GM18517 (cell line): ENCODE measurements at regions not wholly inside any gene's neighbourhood (a gene's known extent, or its start where the extent isn't known, plus 50 kb on each side); places are given as distances from the start of the nearest gene placed in this dataset.

Experiments used
- ATAC-seq: cut with Tn5 transposase; IDR thresholded peaks from one replicate; pipeline ENCODE4 v1.9.1; 2021; ENCODE audit warnings: mild to moderate bottlenecking, moderate library complexity; ENCODE audit not compliant: unreplicated experiment

DNA sequence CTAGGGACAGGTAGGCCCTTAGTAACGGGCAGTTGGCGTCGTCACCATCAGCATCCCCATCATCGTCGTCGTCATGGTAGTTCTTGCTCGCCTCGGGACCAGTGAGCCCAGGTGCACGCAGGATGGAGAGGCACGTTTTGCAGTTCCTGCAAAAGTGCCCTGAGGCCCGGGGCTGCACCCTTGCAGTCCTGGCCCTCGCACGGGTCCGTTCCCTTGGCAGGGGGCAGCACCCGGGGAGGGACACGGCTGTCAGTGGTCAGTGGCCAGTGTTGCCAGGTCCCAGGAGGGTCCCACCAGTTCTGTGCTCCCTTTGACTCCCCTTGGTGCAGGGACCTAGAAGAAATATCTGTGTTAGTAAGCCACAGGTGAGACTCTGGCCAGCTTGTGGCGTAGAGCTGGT, 243.9 kb upstream of the CIBAR2 start:
- ATAC-seq, result no peak

- no peak for ATAC-seq
Observed at GRCh38 chr16:85357323-85357722, 245.1 kb upstream of the CIBAR2 start.

DNA sequence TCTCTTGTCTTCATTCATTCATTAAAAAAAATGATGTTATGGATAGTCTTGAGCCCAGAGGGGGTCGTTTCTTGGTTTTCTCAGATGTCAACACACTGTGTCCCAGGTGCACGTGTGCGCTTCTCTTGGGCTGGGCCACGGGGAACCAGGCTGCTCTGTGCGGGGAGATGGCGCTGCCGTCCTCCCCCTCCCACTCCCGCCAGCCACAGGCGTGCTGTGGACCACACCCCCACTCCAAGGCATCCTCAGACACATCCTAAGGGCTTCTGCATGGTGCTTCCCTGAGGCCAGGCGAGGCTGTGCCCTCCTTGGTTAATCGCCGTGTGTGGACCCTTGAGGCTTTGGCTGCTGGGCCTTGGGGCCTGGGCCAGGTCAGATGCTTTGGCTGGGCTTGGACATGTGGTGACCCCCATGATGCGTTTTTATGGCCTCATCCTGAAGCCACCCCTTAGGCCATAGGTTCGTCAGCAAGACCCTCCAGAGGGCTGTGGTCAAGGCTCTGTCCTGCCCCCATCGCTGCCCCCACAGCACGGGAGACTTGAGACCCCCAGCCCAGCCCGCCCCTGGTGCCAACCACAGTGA, 245.7 kb upstream of the CIBAR2 start:
- no peak for ATAC-seq

- no peak for ATAC-seq
Observed at GRCh38 chr16:85358704-85359146, 246.5 kb upstream of the CIBAR2 start.

- ATAC-seq, result no peak
Observed at GRCh38 chr16:85359147-85359822, 247.0 kb upstream of the CIBAR2 start.

- ATAC-seq, result no peak
Observed at GRCh38 chr16:85360323-85361277, 248.3 kb upstream of the CIBAR2 start.

DNA sequence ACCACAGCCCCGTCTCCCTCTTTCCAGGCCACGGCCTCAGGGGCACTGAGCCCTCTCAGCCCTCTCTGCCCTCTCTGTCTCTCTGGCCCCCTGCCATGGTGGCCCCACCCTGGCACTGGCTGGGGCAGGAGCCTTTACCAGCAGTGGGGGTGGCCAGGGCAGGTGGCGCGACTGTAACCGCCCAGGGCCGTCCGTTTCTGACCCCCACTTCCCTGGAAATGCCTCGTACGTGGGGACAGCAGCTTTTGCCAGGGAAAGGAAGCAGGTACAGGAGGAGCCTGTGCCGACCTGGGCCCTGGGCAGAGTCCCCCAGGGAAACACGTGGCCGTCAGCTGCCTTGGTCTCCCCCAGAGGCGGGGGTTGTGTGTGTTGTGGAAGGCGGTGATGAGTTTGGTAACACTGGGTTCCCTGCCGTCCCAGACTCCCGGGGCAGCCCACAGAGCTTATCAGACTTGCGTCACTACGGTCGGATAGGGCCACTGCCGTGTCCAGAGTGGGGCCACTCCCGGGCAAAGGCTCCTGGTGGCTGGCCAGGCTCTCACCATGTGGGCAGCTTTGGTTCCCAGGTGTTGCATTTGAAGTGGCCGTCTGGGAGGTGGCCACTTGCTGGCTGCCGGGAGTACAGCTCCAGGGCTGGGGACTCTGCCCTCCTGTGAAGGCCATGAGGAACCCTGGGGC, 249.3 kb upstream of the CIBAR2 start:
- no peak for ATAC-seq

DNA sequence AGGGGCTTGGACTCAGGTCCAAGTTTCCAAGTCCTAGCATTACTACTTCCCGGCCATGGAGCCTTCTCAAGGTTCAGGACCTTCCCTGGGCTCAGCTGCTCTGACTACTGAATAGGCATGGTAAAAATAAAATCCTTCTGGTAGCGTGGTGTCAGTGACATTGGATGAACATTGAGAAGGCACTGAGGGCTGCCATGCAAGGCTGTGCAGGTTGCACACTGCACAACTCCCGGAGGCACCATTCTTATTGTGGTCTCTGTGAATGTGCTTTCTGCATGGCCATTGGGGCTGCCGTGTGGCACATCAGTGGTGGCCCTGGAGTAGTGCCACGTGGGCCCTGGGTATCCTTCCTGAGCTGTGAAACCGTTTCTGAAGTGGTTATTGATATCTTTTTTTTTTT, 250.2 kb upstream of the CIBAR2 start:
- ATAC-seq, result no peak

DNA sequence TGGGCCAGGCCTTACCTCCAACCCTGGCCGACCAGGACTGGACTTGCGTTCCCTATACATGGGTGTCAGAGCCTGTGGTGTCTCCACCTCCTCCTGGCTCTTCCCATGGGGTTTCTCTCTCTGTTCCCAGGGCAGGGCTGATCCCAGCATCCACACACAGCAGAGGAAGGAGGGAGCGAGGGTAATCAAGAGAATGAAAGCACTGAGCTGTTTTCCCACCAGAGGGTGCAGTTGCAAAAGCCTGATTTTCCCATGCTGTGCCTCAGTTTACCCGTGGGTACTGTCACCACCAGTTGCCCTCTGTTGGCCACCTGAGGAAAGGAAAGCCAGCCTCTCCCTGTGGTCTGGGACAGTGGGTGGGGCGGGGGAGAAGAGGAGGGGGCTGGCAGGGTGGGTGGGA, 249.7 kb upstream of the GSE1 start:
- ATAC-seq, result no peak

- ATAC-seq, result no peak
Observed at GRCh38 chr16:85363881-85364280, 249.2 kb upstream of the GSE1 start.

DNA sequence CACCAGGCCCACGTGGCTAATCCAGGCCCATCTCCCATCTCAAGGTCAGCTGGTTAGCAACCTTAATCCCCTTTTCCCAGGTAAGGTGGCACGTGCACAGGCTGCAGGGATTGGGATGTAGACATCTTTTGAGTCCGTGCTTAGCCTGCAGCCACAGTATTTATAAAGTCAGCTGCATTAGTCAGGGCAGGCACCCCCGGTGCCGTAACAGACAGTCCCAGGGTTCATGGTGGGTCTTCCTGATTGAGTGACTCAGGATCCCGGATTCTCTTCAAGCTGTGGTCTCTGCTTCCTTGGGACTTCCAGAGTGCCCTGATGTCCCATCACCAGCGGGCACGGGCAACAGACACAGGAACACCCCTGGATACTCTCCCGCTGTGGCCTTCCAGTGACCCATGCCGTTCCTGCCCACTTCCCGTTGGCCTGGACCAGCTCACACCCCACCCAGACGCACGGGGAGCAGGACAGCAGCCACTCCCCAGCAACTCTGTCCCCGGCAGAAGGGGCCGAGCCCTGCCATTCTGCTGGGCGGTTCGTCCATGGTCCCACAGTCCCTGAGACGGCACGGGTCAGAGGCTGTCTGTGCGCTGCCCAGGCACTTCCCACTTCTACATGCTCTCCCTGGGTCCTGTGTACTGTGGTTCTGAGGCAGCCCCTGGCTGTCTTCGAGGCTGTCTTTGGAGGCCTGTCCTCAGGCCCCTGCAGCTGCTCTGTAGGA, 248.6 kb upstream of the GSE1 start:
- ATAC-seq, result no peak

DNA sequence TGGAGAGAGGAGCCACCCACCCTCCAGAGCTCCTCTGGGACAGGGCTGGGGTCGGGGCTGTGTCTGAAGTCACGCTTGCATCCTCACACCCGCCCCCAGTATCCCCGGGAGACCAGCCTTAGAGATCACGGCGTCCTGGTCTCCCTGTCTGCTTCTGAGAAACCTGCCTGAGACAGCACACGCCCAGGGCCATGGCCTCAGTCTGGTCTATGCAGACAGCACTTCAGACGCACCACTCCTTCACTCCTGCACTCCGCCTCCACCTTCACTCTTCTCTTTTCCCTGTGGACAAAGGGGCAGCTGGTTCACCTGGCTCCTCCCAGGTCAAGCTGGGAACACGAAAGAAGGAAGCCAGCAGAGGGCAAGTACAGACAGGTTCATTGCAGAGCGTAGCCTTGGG, 248.0 kb upstream of the GSE1 start:
- ATAC-seq, result no peak

DNA sequence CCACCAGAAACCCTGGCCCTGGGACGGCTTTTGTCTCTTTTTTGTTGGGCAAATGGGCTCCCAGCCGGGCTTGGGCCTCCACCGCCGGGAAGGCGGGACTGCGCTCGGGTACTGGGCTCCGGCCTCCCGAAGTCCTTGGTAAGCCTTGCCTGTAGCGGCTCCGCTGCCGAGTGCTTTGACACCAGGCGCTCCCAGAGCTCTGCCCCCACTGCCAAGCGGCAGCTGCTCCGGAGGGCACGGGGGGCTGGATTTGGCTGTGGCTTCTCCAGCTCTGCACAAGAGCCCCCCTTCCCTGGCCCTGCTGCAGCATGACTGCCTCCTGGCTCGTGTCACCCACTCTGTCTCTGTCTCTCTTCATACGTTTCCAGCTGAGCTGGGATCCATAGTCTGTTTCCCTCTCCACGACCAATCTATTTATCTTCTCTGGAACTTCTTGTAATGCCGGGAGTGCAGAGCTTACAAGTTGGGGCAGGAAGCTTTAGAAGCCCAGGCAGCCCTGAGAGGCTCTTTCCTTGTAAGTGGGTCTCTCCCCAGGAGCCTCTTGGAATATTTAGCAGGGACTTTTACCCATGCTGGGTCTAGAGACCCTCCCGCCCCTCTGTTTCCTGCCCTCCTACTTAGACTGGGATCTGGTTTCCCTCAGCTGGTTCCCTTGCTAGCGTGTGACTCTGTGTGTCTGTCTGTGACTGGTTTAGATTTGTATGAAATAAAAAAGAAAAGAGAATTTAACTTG, 246.9 kb upstream of the GSE1 start:
- ATAC-seq, result no peak

- no peak for ATAC-seq
Observed at GRCh38 chr16:85367485-85367884, 245.6 kb upstream of the GSE1 start.

DNA sequence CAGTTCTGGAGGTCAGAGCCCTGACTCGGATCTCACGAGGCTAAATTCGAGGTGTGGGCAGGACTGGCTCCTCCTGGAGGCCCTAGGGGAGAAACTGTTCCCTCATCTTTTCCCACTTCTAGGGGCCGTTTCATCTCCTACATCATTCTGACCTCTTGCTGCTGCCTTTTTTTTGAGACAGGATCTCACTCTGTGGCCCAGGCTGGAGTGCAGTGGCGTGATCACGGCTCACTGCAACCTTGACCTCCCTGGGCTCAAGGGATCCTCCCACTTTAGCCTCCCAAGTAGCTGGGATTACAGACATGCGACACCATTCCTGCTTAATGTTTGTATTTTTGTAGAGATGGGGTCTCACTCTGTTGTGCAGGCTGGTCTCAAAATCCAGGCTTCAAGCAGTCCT, 244.1 kb upstream of the GSE1 start:
- ATAC-seq, result no peak

GRCh38 chr16:85369741-85370528, 243.2 kb upstream of the GSE1 start:
- ATAC-seq, result no peak

DNA sequence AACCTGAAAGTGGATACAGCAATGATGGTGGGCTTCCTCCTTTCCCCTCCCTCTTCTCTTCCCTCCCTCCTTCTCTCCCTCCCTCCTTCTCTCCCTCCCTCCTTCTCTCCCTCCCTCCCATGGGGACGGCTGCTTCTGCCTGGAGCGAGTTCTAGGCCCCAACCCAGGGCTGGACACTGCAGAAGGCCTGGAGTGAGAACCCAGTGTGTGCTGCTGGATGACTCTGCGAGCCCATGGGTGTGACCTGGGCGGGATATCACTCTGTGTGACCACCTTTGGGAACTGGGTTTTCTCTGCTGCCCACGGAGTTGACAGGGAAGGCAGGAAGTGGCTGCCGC, 242.6 kb upstream of the GSE1 start:
- ATAC-seq, result no peak

DNA sequence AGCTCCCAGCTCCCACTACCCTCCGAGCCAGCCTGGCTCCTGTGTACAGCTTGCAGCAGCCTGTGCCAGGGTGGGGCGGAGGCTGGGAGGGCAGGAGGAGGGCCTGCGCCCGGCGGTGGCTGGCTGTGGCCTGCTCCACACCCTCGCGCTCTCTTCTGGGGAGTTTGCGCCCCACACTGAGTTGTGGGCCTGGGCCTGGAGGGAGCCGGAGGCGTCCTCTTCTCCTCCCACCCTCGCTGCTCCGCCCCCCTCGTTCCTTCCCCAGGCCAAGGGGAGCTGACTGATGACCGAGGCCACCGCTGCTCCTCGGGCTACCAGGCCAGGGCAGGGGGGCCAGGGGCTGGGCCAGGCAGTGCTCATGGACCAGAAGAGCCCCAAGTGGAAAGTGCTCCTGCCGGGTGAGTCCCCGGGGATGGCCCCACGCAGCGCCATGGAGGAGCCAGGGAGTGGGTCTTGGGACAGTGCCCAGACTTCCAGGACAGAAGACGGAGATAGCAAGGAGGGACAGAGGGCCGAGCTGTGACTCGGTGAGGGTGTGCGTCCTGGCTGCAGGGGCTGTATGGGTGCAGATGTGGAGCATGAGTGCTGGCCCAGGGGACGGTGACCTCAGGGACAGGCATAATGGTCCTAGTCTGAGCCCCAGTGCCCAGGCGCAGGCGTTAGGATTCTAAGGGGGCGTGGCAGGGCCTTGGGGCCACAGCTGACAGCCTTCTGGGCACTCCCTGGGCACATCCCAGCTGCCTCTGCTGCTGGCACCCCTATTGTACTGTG, 242.1 kb upstream of the GSE1 start:
- no peak for ATAC-seq

DNA sequence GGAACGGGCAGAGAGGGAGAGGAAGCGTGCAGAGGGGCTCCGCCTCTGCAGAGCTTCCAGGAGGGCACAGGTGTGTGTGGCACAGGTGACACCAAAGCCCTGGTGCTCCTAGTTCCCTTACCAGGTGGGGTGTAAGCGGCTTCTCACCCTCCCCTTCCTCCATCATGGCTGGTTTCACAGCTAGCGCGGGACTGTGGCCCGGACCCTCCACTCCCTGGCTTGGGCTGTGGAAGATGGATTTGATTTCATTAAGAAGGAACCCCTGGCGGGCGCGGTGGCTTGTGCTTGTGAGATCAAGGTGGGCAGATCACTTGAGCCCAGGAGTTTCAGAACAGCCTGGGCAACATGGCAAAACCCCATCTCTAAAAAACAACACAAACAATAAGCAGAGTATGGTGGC, 241.2 kb upstream of the GSE1 start:
- ATAC-seq, result no peak
